WTC11 (cell line): ENCODE measurements at regions not wholly inside any gene's neighbourhood (a gene's known extent, or its start where the extent isn't known, plus 50 kb on each side); places are given as distances from the start of the nearest gene placed in this dataset.

Experiments used
- ATAC-seq: fragments of 200-7000 bp; cut with Tn5 transposase; 2 replicates; pipeline ENCODE4 v1.10.0; 2021; ENCODE audit warnings: mild to moderate bottlenecking, moderate library complexity
- CTCF ChIA-PET: fragments of 300-600 bp; sonication (Branson Sonifier 250); formaldehyde crosslinking; loops from one replicate; lab custom pipeline; 2021; ENCODE audit warnings: antibody characterized with exemption; lab: Charles Lee
- POLR2A ChIA-PET: fragments of 350-600 bp; sonication (Branson Sonifier 250); formaldehyde crosslinking; loops from one replicate; lab custom pipeline; 2021; ENCODE audit warnings: antibody characterized with exemption; lab: Charles Lee
- DNase-seq: peaks from one replicate; pipeline ENCODE4 v3.0.0; 2021; ENCODE audit warnings: low spot score
- H3K27ac Mint-ChIP-seq: 2 replicates; pipeline ENCODE4 v1.8.0; 2021; ENCODE audit warnings: mixed read lengths
- H3K27me3 Mint-ChIP-seq: 2 replicates; pipeline ENCODE4 v1.8.0; 2021; ENCODE audit warnings: low read depth, mild to moderate bottlenecking, moderate library complexity, mixed read lengths
- H3K36me3 Mint-ChIP-seq: 2 replicates; pipeline ENCODE4 v1.8.0; 2021; ENCODE audit warnings: mixed read lengths
- H3K4me1 Mint-ChIP-seq: 2 replicates; pipeline ENCODE4 v1.8.0; 2022; ENCODE audit warnings: mixed read lengths
- H3K4me3 Mint-ChIP-seq: 2 replicates; pipeline ENCODE4 v1.8.0; 2021; ENCODE audit warnings: mild to moderate bottlenecking, moderate library complexity, mixed read lengths
- H3K9me3 Mint-ChIP-seq: 2 replicates; pipeline ENCODE4 v1.8.0; 2021; ENCODE audit warnings: mixed read lengths
- ATF1 ChIP-seq: sonication (generic); formaldehyde crosslinking; IDR thresholded peaks from 2 replicates; pipeline ENCODE4 v1.8.1; 2023; ENCODE audit warnings: mild to moderate bottlenecking, moderate library complexity, missing genetic modification reagents
- ATF6 ChIP-seq: sonication (generic); formaldehyde crosslinking; IDR thresholded peaks from 2 replicates; pipeline ENCODE4 v1.8.1; 2023; ENCODE audit warnings: mild to moderate bottlenecking, missing genetic modification reagents
- CBFB ChIP-seq: sonication (generic); formaldehyde crosslinking; IDR thresholded peaks from 2 replicates; pipeline ENCODE4 v1.8.1; 2022; ENCODE audit warnings: mild to moderate bottlenecking, low read depth, missing genetic modification reagents
- CREB1 ChIP-seq: sonication (generic); formaldehyde crosslinking; IDR thresholded peaks from 2 replicates; pipeline ENCODE4 v1.8.0; 2023; ENCODE audit warnings: mild to moderate bottlenecking, missing genetic modification reagents
- CREM ChIP-seq: sonication (generic); formaldehyde crosslinking; IDR thresholded peaks from 2 replicates; pipeline ENCODE4 v1.8.1; 2022; ENCODE audit warnings: mild to moderate bottlenecking, missing genetic modification reagents, moderate library complexity
- EMX1 ChIP-seq: fragments of 250-450 bp; sonication (Bioruptor Pico); IDR thresholded peaks from 2 replicates; pipeline ENCODE4 v1.8.0; 2021; ENCODE audit warnings: mild to moderate bottlenecking
- ESRRA ChIP-seq: sonication (generic); formaldehyde crosslinking; IDR thresholded peaks from 2 replicates; pipeline ENCODE4 v1.8.1; 2022; ENCODE audit warnings: mild to moderate bottlenecking, missing genetic modification reagents, borderline replicate concordance
- ETV6 ChIP-seq: sonication (generic); formaldehyde crosslinking; IDR thresholded peaks from 2 replicates; pipeline ENCODE4 v1.8.1; 2022; ENCODE audit warnings: mild to moderate bottlenecking, missing genetic modification reagents
- FOXK1 ChIP-seq: sonication (generic); formaldehyde crosslinking; IDR thresholded peaks from 2 replicates; pipeline ENCODE4 v1.8.0; 2022; ENCODE audit warnings: mild to moderate bottlenecking, moderate library complexity, missing genetic modification reagents
- GTF2I ChIP-seq: fragments of 250-450 bp; sonication (Bioruptor Pico); conservative IDR thresholded peaks from 2 replicates; pipeline ENCODE4 v1.4.0; 2021; ENCODE audit warnings: mild to moderate bottlenecking
- IRF2 ChIP-seq: sonication (generic); formaldehyde crosslinking; IDR thresholded peaks from 2 replicates; pipeline ENCODE4 v1.8.0; 2022; ENCODE audit warnings: low read depth, missing genetic modification reagents, borderline replicate concordance
- MXD4 ChIP-seq: fragments of 250-450 bp; sonication (Bioruptor Pico); IDR thresholded peaks from 2 replicates; pipeline ENCODE4 v1.8.0; 2021; ENCODE audit warnings: mild to moderate bottlenecking, moderate library complexity, borderline replicate concordance
- NFE2L1 ChIP-seq: sonication (generic); formaldehyde crosslinking; IDR thresholded peaks from 2 replicates; pipeline ENCODE4 v1.8.1; 2023; ENCODE audit warnings: missing genetic modification reagents
- PRRX2 ChIP-seq: fragments of 250-450 bp; sonication (Bioruptor Pico); IDR thresholded peaks from 2 replicates; pipeline ENCODE4 v1.8.0; 2021; ENCODE audit warnings: mild to moderate bottlenecking
- SMAD4 ChIP-seq: sonication (generic); formaldehyde crosslinking; IDR thresholded peaks from 2 replicates; pipeline ENCODE4 v1.8.0; 2022; ENCODE audit warnings: mild to moderate bottlenecking, missing genetic modification reagents
- ZNF232 ChIP-seq: sonication (generic); formaldehyde crosslinking; IDR thresholded peaks from 2 replicates; pipeline ENCODE4 v1.8.0; 2022; ENCODE audit warnings: mild to moderate bottlenecking, missing genetic modification reagents
- ZNF281 ChIP-seq: sonication (generic); formaldehyde crosslinking; IDR thresholded peaks from 2 replicates; pipeline ENCODE4 v1.8.0; 2023; ENCODE audit warnings: mild to moderate bottlenecking, missing genetic modification reagents
- ZNF512 ChIP-seq: sonication (generic); formaldehyde crosslinking; IDR thresholded peaks from 2 replicates; pipeline ENCODE4 v1.8.1; 2022; ENCODE audit warnings: missing genetic modification reagents, borderline replicate concordance
- TF ChIP-seq, protein P1 (sequence below): sonication (generic); formaldehyde crosslinking; IDR thresholded peaks from 2 replicates; pipeline ENCODE4 v1.8.0; 2022; ENCODE audit warnings: mild to moderate bottlenecking, missing genetic modification reagents
- TF ChIP-seq, protein P2 (sequence below): sonication (generic); formaldehyde crosslinking; IDR thresholded peaks from 2 replicates; pipeline ENCODE4 v1.8.1; 2022; ENCODE audit warnings: mild to moderate bottlenecking, moderate library complexity, missing genetic modification reagents
- TF ChIP-seq, protein P3 (sequence below): sonication (generic); formaldehyde crosslinking; IDR thresholded peaks from 2 replicates; pipeline ENCODE4 v1.8.0; 2022; ENCODE audit warnings: missing genetic modification reagents
- TF ChIP-seq, protein P4 (sequence below): fragments of 250-450 bp; sonication (Bioruptor Pico); IDR thresholded peaks from 2 replicates; pipeline ENCODE4 v2.1.2; 2022; ENCODE audit warnings: mild to moderate bottlenecking, moderate library complexity

- POLR2A ChIA-PET = no interaction called here
- no peaks in the 10 kb centered on the region for H3K9me3 Mint-ChIP-seq
- no peak for ATAC-seq
- CTCF ChIA-PET = interaction anchor here (0.8 kb wide), 1 partner anchor 10 kb away, joined by 3 read pairs; no protein-coding TSS in a partner anchor
- H3K4me3 Mint-ChIP-seq = no peak overlapping the region
- no peak overlapping the region for H3K27ac Mint-ChIP-seq
- H3K4me1 Mint-ChIP-seq = peaks cover 11% of the 10 kb centered on the region
- no peaks in the 10 kb centered on the region for H3K27me3 Mint-ChIP-seq
- TF ChIP-seq GTF2I (CRISPR knock-in tag) (no peak), ZNF232 (CRISPR knock-in tag) (no peak), EMX1 (CRISPR knock-in tag) (no peak), ZNF512 (CRISPR knock-in tag) (no peak), PRRX2 (no peak), IRF2 (CRISPR knock-in tag) (no peak), FOXK1 (CRISPR knock-in tag) (no peak), ETV6 (CRISPR knock-in tag) (no peak)
- TF ChIP-seq, protein P1, sequence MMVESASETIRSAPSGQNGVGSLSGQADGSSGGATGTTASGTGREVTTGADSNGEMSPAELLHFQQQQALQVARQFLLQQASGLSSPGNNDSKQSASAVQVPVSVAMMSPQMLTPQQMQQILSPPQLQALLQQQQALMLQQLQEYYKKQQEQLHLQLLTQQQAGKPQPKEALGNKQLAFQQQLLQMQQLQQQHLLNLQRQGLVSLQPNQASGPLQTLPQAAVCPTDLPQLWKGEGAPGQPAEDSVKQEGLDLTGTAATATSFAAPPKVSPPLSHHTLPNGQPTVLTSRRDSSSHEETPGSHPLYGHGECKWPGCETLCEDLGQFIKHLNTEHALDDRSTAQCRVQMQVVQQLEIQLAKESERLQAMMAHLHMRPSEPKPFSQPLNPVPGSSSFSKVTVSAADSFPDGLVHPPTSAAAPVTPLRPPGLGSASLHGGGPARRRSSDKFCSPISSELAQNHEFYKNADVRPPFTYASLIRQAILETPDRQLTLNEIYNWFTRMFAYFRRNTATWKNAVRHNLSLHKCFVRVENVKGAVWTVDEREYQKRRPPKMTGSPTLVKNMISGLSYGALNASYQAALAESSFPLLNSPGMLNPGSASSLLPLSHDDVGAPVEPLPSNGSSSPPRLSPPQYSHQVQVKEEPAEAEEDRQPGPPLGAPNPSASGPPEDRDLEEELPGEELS = no peak
- TF ChIP-seq, protein P2, sequence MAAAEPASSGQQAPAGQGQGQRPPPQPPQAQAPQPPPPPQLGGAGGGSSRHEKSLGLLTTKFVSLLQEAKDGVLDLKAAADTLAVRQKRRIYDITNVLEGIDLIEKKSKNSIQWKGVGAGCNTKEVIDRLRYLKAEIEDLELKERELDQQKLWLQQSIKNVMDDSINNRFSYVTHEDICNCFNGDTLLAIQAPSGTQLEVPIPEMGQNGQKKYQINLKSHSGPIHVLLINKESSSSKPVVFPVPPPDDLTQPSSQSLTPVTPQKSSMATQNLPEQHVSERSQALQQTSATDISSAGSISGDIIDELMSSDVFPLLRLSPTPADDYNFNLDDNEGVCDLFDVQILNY (CRISPR knock-in tag) = no peak
- DNase-seq = no peak
- H3K36me3 Mint-ChIP-seq = no peaks in the 10 kb centered on the region
Observed at GRCh38 chr22:40112595-40112994, 65.1 kb upstream of the TNRC6B start.

DNA sequence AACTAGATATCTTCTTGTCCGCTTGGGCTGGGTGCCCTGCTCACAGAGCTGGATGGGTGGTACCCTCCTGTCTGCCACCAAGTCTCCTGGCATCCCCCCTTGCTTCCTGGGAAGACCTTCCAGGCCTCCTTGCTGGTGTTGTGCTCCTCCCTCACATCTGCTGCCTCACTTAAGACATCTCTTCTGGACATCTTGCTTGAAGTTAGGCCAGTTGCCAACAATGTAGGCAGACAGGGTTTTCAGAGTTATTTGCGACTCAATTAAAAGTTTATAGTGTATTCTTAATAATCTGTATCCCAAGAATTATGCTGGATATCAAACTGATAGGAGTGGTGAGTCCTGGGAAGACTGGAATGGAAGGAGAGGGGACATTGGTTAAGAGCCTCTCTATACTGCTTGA, 64.0 kb upstream of the TNRC6B start:
- Mint-ChIP-seq H3K36me3 (no peaks in the 10 kb centered on the region), H3K4me1 (peaks cover 11% of the 10 kb centered on the region), H3K27me3 (no peaks in the 10 kb centered on the region), H3K4me3 (no peak overlapping the region), H3K27ac (no peak overlapping the region), H3K9me3 (no peaks in the 10 kb centered on the region)
- CTCF ChIA-PET = no interaction called here
- no peak for DNase-seq
- POLR2A ChIA-PET = interaction anchor here (0.5 to 0.9 kb wide), 2 partner anchors 26 to 95 kb away, joined by 3 to 8 read pairs; no protein-coding TSS in a partner anchor
- no peak for ATAC-seq
- TF ChIP-seq ESRRA (no peak), CREM (CRISPR knock-in tag) (no peak), NFE2L1 (CRISPR knock-in tag) (no peak), FOXK1 (CRISPR knock-in tag) (no peak), ZNF281 (CRISPR knock-in tag) (no peak), SMAD4 (CRISPR knock-in tag) (no peak), CBFB (CRISPR knock-in tag) (no peak), EMX1 (CRISPR knock-in tag) (no peak), ATF6 (CRISPR knock-in tag) (no peak), ATF1 (CRISPR knock-in tag) (no peak), ZNF232 (CRISPR knock-in tag) (no peak), ETV6 (CRISPR knock-in tag) (no peak), CREB1 (CRISPR knock-in tag) (no peak), MXD4 (CRISPR knock-in tag) (no peak)
- TF ChIP-seq, protein P3, sequence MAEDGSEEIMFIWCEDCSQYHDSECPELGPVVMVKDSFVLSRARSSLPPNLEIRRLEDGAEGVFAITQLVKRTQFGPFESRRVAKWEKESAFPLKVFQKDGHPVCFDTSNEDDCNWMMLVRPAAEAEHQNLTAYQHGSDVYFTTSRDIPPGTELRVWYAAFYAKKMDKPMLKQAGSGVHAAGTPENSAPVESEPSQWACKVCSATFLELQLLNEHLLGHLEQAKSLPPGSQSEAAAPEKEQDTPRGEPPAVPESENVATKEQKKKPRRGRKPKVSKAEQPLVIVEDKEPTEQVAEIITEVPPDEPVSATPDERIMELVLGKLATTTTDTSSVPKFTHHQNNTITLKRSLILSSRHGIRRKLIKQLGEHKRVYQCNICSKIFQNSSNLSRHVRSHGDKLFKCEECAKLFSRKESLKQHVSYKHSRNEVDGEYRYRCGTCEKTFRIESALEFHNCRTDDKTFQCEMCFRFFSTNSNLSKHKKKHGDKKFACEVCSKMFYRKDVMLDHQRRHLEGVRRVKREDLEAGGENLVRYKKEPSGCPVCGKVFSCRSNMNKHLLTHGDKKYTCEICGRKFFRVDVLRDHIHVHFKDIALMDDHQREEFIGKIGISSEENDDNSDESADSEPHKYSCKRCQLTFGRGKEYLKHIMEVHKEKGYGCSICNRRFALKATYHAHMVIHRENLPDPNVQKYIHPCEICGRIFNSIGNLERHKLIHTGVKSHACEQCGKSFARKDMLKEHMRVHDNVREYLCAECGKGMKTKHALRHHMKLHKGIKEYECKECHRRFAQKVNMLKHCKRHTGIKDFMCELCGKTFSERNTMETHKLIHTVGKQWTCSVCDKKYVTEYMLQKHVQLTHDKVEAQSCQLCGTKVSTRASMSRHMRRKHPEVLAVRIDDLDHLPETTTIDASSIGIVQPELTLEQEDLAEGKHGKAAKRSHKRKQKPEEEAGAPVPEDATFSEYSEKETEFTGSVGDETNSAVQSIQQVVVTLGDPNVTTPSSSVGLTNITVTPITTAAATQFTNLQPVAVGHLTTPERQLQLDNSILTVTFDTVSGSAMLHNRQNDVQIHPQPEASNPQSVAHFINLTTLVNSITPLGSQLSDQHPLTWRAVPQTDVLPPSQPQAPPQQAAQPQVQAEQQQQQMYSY (CRISPR knock-in tag) = no peak
- TF ChIP-seq, protein P4, sequence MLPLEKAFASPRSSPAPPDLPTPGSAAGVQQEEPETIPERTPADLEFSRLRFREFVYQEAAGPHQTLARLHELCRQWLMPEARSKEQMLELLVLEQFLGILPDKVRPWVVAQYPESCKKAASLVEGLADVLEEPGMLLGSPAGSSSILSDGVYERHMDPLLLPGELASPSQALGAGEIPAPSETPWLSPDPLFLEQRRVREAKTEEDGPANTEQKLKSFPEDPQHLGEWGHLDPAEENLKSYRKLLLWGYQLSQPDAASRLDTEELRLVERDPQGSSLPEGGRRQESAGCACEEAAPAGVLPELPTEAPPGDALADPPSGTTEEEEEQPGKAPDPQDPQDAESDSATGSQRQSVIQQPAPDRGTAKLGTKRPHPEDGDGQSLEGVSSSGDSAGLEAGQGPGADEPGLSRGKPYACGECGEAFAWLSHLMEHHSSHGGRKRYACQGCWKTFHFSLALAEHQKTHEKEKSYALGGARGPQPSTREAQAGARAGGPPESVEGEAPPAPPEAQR (CRISPR knock-in tag) = no peak
